HPDE6-E6E7 (cell line): ENCODE measurements at regions not wholly inside any gene's neighbourhood (a gene's known extent, or its start where the extent isn't known, plus 50 kb on each side); places are given as distances from the start of the nearest gene placed in this dataset.

Source experiments
- DNase-seq: peaks from one replicate; pipeline ENCODE4 v3.0.0; 2011; ENCODE audit warnings: missing footprints; ENCODE audit errors: extremely low spot score

DNA sequence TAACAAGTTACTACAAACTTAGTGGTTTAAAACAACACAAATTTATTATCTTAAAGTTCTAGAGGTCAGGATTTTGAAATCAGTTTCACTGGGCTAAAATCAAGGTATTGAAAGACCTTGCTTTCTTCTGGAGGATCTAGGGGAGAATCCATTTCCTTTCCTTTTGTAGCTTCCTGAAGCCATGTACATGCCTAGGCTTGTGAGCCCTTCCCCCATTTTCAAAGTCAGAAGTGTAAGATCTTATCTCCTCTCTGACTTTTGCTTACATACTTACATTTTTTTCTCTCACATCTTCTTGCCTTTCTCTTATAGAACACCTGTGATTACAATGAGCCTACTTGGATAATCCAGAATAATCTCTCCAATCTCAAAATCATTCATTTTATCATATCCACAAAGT, 78.7 kb upstream of the MBOAT2 start:
- DNase-seq: no peak

DNA sequence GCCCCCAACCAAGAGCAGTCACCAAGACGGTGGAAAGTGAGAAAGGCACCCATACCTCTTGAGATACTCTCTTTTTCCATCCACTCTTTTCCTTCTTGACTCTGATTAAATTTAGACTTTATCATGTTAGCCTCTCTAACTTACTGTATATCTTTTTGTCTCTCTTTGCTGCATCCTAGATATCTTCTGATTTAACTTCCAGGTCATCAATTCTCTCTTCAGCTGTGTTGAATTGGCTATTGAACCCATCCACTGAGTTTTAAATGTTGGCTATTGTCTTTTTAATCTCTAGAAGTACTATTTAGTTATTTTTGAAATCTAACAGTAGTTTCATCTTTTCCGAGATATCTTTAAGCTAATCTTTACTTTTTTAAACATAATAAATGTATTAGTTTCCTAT, 78.3 kb upstream of the MBOAT2 start:
- no peak for DNase-seq

DNA sequence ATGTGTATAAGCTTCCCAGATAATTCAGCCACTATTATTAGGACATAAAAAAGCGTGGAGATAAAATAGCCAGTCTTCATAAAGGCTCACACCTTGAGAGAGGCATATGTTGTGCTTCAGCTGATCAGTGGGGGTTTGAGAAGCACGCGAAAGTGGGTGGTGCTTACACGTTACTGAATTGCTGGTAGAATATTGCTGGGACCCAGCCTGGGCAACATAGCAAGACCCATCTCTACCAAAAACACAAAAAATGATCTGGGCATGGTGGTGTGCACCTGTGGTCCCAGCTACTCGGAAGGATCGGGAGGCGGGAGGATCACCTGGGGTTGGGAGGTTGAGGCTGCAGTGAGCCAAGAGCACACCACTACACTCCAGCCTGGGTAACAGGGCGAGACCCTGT, 74.9 kb upstream of the MBOAT2 start:
- DNase-seq: no peak

DNA sequence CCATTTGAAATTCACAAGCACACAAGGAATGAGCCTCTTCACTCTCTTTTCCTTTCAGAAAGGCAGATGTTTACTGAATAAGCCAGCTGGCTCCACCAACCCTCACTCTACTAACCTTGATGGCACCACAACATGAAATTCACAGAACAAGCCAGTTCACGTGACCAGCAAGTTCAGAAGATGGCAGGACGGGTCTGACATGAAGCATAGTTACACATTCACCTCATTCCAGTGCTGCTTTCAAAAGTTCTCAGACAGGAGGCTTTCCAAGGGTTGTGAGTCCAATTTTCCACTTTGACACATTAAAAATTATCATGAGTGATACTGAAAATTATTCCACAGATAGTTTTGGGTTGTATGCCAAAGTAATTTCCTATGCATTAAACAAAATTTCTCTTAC, 74.2 kb upstream of the MBOAT2 start:
- DNase-seq: no peak

DNA sequence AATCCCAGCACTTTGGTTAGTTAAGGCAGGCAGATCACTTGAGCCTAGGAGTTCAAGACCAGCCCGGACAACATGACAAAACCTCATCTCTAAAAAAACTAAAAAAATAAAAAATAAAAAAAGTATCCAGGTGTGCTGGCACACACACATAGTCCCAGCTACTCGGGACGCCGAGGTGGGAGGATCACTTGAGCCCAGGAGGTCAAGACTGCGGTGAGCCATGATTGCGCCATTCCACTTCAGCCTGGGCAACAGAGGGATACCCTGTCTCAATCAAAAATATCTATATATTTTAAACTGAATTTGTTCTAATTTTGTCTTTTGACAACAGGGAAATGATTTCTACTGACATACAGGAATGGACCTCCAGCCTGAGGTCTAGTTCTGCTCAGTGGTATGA, 73.3 kb upstream of the MBOAT2 start:
- no peak for DNase-seq

DNA sequence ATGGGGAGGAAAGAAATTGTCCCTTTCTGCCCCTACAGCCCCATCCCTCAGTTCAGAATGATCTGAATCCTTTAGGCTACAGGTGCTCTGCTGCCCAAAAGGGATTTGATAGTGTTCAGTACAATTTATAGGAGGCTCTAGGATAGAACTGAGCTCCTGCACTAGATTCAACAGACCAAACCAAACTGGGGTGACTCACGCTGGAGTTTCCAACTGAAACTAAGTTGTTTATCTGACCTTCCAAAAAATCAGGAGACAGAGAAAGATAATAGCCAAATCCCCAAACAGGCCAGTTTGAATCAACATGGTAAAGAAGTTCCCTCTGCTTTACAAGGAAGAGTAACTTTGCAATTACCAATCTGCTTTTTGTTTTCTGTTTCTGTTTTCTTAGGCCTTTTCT, 72.7 kb upstream of the MBOAT2 start:
- no peak for DNase-seq

DNA sequence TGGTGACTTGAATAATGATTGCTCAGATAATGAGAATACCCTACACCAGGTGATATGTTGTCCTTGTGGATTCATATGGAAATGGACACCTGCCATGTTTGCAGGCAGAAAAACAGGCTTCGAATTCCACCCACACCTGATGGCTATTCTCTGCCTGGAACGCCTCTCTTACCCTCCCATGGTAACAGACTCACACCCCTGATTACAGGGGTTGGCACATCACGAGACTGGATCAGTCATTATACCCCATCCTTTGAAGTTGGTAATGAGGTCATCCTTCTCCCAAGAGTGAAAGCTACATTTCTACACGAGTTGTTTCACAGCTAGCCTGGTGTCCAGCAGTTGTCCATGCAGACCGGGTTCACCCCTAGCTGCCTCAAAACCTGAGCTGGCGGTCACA, 71.4 kb upstream of the MBOAT2 start:
- no peak for DNase-seq

DNA sequence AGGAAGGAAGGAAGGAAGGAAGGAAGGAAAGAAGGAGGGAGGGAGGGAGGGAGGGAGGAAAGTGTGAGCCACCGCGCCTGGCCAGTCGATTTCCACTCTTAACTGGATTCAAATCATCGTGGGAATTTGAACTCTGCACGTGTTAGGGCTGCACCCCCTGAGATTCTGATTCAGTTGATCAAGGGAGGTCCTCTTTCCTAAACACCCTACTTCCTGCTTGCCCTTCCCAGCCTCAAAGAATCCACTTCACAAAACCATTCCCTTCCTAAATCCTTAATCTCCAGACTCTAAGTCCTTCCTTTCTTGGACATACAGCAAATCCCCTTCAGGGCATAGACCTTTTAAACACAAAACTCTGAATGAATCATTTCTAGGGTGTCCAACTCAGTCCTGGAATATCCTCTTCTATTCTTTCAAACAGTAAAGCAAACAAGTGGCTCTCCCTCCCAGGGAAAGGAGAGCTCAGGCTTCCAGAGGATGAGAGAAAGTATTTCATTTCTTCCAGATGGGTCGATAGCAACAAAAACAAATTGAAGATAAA, 68.2 kb upstream of the MBOAT2 start:
- peak; percentile 35 for DNase-seq

DNA sequence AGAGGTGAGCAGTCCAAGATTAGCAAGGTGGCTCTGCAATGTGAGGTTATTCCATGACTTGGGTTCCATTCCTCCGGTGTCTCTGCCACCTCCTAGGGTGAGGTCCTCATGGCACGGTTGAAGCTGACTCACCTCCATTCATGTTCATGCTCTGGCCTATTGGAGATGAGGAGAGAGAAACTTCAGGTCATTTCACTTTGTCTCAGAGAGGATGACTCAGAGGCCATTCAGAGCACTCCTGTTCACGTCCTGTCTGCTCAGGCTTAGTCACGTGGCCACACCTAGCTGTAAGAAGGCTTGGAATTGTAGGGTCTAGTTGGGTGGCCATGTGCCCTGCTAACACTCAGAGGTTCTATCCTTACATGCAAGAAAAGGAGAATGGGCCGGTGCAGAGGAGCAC, 67.5 kb upstream of the MBOAT2 start:
- peak; percentile 97 for DNase-seq

DNA sequence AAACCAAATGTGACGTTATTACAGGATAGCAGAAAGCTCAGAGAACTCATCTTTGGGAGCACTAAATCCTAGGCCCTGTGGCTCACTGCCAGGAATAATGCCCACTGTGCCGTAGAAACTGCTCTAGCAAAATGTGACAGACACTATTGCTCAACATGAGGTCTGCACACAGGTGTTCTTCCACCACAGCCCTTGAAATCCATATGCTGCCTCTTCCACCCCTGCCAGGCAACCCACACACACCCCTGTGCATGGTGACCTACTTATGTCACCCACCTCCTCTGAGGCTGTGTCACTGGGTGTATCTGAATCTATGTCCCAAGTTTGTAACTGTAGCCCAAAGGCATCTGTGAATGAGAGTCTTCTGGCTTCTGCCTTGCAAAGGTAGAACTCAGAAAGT, 66.1 kb upstream of the MBOAT2 start:
- DNase-seq: no peak

DNA sequence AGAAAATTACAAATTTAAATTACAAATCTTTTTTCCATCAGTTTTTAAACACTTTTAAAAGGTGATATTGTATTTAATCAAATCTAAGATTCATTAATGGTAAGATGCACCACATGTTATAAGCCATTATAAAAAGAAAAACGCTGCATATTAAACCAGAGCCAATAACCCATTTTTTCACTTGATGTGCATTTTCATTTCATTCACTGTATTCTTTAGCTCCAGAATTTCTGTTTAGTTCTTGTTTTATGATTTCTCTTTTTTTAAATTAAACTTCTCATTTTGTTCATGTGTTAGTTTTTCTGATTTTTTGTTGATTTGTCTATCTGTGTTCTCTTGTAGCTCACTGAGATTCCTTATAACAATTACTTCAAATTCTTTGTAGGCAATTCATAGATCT, 62.4 kb upstream of the MBOAT2 start:
- DNase-seq: no peak

DNA sequence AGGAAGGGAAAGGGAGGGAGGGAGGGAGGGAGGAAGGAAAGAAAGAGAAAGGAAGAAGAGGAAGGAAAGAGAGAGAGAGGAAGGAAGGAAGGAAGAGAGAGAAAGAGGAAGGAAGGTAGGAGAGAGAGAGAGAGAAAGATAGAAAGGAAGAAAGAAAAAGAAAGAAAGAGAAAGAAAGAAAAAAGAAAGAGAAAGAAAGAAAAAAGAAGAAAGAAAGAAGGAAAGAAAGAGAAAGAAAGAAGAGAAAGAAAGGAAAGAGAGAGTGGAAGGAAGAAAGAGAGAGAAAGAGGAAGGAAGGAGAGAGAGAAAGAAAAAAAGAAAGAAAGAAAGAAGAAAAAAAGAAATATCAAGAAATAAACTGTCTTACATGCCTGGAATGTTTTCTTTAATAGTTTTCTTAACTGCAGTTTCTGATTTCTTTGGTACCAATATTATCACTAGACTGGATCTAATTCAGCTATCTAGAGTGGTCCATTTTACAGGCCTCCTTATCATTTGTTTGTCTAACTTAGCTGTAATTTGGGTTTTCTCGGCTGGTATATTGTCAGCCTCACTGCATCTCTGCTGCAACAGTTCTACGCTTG, 59.6 kb upstream of the MBOAT2 start:
- no peak for DNase-seq

DNA sequence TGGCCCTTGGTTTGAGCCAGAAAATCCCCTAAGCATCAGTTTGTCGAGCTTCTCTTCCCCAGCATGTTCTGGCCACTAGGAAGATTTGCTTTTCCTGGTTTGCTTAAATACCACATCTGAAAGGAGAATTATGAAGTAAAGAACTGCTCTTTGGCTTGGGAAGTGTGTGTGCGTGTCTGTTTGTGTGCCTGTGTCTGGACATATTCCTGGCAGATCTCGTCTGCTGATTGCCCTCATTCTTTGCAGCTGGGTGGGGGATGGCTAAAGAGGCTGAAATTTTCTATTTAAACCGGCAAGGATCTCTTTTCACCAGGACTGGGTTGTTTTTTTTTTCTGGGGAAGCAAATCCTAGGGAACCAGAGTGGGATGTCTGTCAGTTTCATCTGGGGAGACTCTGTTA, 57.3 kb upstream of the MBOAT2 start:
- no peak for DNase-seq

DNA sequence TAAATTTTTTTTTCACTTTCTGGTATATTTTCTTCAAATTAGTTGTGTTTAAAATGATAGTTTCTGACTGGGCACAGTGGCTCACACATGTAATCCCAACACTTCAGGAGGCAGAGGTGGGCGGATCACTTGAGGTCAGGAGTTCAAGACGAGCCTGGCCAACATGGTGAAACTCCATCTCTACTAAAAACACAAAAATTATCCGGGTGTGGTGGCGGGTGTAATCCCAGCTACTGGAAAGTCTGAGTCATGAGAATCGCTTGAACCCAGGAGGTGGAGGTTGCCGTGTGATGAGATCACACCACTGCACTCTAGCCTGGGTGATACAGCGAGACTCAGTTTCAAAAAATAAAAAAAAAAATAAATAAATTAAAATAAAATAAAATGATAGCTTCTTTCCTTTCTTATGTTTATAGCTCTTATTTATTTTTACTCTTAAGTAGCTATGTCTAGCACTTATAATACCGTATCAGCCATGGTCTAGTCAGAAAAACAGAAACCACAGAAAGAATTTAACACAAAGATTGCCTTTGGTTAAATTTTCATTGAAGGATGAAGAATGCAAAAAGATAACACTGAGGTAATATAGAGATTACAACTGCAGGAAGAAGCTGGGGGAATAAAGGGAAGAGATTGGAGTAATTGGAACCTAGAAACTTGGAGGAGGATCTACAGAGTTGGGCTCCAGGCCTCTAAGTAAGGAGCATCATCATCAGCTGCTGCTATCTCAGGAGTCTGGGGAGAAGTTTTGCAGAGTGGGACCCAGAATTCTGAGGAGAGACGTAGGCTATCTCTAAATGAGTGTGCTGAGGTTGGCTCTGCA, 54.7 kb upstream of the MBOAT2 start:
- no peak for DNase-seq

DNA sequence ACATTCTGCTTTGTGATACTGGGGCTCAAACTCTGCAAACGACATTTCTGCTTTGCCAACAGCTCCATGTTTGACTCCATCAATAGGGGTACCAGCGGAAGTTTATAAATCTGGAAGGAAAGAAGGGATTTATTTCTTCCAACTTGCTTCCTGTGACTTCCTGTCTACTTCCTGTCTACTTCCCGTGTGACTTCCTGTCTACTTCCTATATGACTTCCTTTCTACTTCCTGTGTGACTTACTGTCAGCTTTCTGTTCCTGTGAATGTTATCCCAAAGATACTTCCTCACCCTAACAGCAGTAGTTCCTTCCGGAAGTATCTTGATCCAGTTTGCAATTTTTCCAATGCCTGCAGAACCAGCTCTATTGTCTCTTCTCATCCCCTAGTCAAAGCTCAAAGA, 52.0 kb upstream of the MBOAT2 start:
- no peak for DNase-seq

DNA sequence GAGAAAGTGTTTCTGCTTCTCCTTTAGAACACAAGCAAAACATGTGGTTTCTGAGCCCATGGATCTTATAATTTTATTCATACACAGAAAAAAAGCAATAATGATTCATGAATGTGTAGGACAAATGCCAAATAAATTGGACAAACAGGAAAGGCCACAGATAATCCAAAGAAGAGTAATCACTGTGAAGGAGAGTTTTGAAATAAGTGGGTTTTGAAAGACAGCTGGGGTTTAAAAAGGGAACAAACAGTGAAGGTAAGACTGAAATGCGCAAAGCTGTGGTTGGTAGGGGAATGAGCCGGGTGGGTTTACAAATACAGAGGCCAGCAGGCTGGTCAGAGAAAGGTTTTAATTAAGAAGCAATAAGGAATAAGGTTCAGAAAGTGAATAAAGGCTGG, 50.0 kb upstream of the MBOAT2 start:
- no peak for DNase-seq
